Liver (tissue), 3 donors: ENCODE measurements at regions not wholly inside any gene's neighbourhood (a gene's known extent, or its start where the extent isn't known, plus 50 kb on each side); places are given as distances from the start of the nearest gene placed in this dataset.

Source experiments
- EGR1 ChIP-seq, 2 donors: IDR thresholded peaks; 2 replicates each; pipeline ENCODE4 v1.6.1; 2016 to 2018; ENCODE audit warnings: antibody characterized with exemption in 2 of 2, low read depth in 2 of 2
- GABPA ChIP-seq, 2 donors: IDR thresholded peaks in 1 of 2; conservative IDR thresholded peaks in 1 of 2; 2 replicates each; pipeline ENCODE4 v1.6.1; 2016; ENCODE audit warnings: antibody characterized with exemption in 2 of 2, mild to moderate bottlenecking in 1 of 2, moderate library complexity in 1 of 2
- RAD21 ChIP-seq, 2 donors: IDR thresholded peaks; 2 replicates each; pipeline ENCODE4 v1.6.1; 2016; ENCODE audit warnings: antibody characterized with exemption in 2 of 2, mild to moderate bottlenecking in 2 of 2
- RXRA ChIP-seq, 2 donors: IDR thresholded peaks; 2 replicates each; pipeline ENCODE4 v1.6.1; 2017 to 2018; ENCODE audit warnings: antibody characterized with exemption in 2 of 2, mild to moderate bottlenecking in 1 of 2
- SP1 ChIP-seq: IDR thresholded peaks from 2 replicates; pipeline ENCODE4 v1.6.1; 2018; ENCODE audit warnings: antibody characterized with exemption, mild to moderate bottlenecking
- TAF1 ChIP-seq: conservative IDR thresholded peaks from 2 replicates; pipeline ENCODE4 v1.6.1; 2016; ENCODE audit warnings: antibody characterized with exemption, mild to moderate bottlenecking
- YY1 ChIP-seq: IDR thresholded peaks from 2 replicates; pipeline ENCODE4 v1.6.1; 2016; ENCODE audit warnings: antibody characterized with exemption, mild to moderate bottlenecking
- TF ChIP-seq, protein P1 (sequence below): IDR thresholded peaks from 2 replicates; pipeline ENCODE4 v1.6.1; 2016; ENCODE audit warnings: antibody characterized with exemption
- TF ChIP-seq, protein P2 (sequence below): fragments of 150-350 bp; IDR thresholded peaks from 2 replicates; pipeline ENCODE4 v1.5.1; 2017; ENCODE audit warnings: improper control_type of control experiment, low read depth, low read length; ENCODE audit not compliant: missing input control
- TF ChIP-seq, protein P3 (sequence below): IDR thresholded peaks from 2 replicates; pipeline ENCODE4 v1.6.1; 2016; ENCODE audit warnings: antibody characterized with exemption, mild to moderate bottlenecking
- TF ChIP-seq, protein P4 (sequence below): IDR thresholded peaks from 2 replicates; pipeline ENCODE4 v1.6.1; 2016; ENCODE audit warnings: antibody characterized with exemption
- donor health status: healthy.
- donor health status: healthy.

DNA sequence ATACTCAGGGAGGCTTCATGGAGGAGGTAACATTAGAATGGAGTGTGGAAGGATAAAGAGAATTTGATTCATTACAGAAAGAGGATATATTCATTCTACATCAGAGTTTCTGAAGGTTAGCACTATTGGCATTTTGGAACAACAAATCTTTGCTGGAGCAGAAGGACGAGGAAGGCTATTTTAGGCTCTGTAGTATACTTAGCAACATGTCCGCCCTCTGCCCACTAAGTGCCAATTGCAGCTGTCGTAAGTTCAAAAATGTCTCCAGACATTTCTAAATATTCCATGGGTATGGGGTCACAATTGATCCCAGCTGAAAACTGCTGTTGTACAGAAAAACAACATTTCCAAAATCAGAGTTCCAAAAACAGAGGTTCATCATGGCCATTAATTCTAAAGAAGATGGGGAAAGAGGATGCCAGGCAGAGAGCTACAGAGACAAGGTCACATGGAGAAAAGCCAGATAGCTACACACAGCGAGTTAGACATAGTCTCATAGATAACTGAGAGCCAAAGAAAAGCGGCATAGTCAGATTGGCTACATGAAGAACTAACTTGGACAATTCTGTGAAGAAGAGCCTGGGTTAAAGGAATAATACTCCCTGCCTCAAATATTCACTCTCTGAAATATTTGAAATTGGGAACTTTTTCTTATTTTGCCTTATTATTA is 846.4 kb upstream of the CDH8 start:
- TF ChIP-seq, protein P1, sequence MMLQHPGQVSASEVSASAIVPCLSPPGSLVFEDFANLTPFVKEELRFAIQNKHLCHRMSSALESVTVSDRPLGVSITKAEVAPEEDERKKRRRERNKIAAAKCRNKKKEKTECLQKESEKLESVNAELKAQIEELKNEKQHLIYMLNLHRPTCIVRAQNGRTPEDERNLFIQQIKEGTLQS: no peak
- TF ChIP-seq, protein P2, sequence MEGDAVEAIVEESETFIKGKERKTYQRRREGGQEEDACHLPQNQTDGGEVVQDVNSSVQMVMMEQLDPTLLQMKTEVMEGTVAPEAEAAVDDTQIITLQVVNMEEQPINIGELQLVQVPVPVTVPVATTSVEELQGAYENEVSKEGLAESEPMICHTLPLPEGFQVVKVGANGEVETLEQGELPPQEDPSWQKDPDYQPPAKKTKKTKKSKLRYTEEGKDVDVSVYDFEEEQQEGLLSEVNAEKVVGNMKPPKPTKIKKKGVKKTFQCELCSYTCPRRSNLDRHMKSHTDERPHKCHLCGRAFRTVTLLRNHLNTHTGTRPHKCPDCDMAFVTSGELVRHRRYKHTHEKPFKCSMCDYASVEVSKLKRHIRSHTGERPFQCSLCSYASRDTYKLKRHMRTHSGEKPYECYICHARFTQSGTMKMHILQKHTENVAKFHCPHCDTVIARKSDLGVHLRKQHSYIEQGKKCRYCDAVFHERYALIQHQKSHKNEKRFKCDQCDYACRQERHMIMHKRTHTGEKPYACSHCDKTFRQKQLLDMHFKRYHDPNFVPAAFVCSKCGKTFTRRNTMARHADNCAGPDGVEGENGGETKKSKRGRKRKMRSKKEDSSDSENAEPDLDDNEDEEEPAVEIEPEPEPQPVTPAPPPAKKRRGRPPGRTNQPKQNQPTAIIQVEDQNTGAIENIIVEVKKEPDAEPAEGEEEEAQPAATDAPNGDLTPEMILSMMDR: no peak
- TF ChIP-seq YY1: no peak
- no peak for TF ChIP-seq RXRA (IDR thresholded peaks at IDR 0.05)
- no peak for TF ChIP-seq EGR1 (IDR thresholded peaks at IDR 0.05; ENCODE audit: low read depth in 2 of 2)
- no peak for TF ChIP-seq GABPA (IDR thresholded peaks at IDR 0.05 in 1 of 2, conservative IDR thresholded peaks at IDR 0.05 in 1 of 2)
- TF ChIP-seq, protein P3, sequence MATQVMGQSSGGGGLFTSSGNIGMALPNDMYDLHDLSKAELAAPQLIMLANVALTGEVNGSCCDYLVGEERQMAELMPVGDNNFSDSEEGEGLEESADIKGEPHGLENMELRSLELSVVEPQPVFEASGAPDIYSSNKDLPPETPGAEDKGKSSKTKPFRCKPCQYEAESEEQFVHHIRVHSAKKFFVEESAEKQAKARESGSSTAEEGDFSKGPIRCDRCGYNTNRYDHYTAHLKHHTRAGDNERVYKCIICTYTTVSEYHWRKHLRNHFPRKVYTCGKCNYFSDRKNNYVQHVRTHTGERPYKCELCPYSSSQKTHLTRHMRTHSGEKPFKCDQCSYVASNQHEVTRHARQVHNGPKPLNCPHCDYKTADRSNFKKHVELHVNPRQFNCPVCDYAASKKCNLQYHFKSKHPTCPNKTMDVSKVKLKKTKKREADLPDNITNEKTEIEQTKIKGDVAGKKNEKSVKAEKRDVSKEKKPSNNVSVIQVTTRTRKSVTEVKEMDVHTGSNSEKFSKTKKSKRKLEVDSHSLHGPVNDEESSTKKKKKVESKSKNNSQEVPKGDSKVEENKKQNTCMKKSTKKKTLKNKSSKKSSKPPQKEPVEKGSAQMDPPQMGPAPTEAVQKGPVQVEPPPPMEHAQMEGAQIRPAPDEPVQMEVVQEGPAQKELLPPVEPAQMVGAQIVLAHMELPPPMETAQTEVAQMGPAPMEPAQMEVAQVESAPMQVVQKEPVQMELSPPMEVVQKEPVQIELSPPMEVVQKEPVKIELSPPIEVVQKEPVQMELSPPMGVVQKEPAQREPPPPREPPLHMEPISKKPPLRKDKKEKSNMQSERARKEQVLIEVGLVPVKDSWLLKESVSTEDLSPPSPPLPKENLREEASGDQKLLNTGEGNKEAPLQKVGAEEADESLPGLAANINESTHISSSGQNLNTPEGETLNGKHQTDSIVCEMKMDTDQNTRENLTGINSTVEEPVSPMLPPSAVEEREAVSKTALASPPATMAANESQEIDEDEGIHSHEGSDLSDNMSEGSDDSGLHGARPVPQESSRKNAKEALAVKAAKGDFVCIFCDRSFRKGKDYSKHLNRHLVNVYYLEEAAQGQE: no peak
- no peak for TF ChIP-seq RAD21 (IDR thresholded peaks at IDR 0.05)
- TF ChIP-seq SP1: no peak
- no peak for TF ChIP-seq TAF1
- TF ChIP-seq, protein P4, sequence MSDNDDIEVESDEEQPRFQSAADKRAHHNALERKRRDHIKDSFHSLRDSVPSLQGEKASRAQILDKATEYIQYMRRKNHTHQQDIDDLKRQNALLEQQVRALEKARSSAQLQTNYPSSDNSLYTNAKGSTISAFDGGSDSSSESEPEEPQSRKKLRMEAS: no peak
